Renal pelvis (tissue), 1 donor: ENCODE measurements at regions not wholly inside any gene's neighbourhood (a gene's known extent, or its start where the extent isn't known, plus 50 kb on each side); places are given as distances from the start of the nearest gene placed in this dataset.

Source experiments
- DNase-seq: peaks from one replicate; pipeline ENCODE4 v3.0.0-alpha.2; 2013

DNA sequence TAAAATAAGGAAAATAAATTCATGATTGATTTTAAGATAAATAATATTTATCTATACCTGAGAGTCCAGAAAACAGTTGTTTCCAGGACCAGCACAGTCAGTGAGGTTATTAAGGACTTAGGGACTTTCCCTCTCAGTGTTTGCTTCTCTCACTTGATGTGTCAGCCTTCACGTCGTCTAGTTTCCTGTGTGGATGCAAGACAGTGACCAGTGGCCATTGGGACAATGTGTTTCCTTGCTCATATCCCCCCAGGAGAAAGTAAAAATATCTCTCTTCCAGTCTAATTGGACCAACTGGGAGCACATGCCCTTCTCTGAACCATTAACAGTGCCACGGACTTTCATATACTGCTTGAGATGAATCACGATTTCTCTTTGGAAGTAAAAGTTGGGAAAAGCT, 157.8 kb upstream of the CTNNB1 start:
- DNase-seq = no peak

DNA sequence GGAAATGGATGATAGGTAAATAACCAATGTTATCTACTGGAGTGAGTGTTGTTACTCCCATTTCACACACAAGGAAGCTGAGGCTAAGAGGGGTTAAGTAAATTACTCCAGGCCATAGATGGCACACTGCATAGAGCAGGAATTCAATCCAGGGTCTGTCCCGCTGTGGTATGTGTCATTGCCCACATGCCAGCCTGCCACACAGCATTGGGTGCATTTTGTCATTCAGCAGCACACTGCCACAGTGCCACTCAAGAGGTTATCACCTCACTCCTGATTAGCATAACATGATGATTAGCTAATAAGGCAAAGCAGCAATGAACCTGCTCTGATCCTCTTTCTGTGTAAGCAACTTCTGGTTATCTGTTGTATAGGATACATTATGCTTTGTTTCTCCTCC, 157.4 kb upstream of the CTNNB1 start:
- no peak for DNase-seq

DNA sequence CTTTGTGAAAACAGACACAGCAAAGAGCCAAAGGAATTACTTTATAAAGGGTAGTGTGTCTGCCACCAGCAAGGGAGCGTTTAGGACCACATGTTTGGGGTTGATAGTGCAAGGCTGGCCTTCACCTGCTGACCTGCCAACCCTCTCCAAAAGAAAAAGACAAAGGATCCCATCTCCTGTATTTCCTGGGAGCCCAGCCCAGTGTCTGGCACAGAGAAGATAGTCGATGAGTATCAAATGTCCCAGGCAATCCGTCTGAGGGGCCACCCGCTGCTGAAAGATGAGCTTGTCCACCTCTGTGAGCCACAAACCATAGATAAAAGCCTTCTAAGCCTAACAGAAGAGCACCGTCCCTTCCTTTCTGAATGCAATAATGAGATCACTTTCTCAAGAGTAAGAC, 154.8 kb upstream of the CTNNB1 start:
- DNase-seq = no peak

DNA sequence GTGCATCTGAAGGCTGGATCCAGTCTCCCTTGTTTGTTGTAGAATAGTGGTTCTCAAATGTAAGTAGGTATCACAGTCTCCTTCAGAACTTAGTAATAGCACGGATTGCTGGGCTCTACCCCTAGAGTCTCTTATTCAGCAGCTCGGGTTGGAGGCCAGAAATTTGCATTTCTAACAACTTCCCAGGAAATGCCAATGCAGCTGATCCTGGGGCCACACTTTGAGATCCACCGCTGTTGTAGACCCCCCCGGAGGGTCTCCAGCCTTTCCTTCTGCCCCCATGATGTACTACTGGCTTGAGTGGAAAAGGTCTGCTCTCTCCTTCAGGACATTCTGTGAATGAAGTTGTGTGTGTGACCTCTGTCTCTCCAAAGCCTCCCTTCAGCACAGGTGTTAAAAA, 153.8 kb upstream of the CTNNB1 start:
- no peak for DNase-seq

DNA sequence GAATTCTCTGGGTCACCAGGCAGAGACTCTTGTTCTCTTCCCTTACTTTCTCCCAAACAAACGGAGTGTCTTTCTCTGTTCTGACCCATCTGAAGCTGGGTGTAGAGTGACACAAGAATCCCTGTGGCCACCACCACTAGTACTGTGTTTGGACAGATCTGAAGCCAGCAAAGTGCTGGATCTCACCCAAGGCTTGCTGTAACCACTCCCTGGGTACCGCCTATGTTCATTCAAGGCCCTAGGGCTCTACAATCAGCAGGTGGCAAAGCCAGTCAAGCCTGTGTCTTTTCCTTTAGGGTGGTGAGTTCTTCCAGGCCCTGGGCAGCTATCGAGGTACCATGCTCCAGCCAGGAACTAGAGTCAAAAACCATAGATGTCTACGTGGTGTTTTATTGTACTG, 149.2 kb upstream of the CTNNB1 start:
- DNase-seq = no peak

DNA sequence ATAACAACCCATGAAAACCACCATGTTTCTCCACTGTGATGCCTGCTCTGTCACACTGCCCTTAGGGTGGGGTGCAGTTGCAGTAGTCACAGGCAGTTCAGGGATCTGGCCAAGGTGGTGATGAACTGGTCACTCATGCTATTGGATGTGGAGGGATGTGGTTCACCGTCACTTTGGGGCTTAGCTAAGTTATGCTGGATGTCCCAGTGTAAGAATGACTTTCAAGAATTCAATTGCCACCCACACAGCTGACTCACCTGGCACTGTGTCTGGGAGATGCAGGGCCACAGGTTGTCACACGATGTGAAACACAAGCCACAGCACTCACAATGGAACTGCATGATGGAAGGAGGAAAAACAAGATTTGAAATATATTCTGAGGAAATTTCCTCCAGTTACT, 146.1 kb upstream of the CTNNB1 start:
- no peak for DNase-seq

DNA sequence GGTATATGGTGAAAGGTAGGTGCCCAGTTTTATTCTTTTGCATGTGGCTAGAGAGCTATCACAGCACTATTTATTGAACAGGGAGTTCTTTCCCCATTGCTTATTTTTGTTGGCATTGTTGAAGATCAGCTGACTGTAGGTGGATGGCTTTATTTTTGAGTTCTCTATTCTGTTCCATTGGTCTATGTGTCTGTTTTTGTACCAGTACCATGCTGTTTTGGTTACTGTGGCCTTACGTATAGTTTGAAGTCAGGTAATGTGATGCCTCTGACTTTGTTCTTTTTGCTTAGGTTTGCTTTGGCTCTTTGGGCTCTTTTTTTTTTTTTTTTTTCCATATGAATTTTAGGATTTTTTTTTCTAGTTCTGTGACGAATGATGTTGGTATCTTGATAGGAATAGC, 139.2 kb upstream of the CTNNB1 start:
- no peak for DNase-seq

DNA sequence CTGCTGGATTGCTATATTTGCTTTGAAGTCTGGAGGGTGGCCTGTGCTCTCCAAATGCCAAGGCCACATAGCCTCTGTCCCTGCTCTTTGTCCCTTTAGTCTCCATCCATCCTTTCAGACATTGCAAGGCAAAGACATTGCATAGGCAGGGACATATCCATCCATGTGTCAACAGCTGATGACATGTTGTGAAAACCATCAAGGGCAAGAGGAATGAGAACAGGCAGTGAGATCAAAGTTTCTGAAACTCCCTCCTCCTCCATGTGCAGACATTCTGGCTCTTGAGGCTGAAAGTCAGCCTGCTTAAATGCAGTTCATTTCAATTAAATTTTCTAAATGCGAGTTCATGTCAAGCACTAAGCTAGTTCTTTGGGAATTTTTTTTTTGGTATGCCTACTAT, 135.2 kb upstream of the CTNNB1 start:
- no peak for DNase-seq

DNA sequence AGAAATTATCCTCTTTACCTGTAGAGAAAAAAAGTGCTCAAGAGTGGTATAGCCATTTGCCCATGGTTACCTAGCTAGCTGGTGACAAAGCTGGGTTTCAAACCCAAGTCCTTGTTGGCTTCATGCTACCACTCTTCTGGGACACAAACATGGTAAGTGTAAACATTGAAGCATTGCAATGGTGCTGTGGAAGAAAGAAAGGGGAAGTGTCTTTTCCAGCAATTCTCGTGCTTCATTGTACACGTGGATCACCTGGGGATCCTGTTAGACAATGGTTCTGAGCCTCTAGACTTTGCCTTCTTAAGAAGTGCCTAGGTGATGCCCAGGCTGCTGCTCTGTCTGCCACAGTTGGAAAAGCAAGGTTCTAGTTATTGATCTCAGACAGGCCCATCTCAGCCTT, 134.8 kb upstream of the CTNNB1 start:
- DNase-seq = no peak

DNA sequence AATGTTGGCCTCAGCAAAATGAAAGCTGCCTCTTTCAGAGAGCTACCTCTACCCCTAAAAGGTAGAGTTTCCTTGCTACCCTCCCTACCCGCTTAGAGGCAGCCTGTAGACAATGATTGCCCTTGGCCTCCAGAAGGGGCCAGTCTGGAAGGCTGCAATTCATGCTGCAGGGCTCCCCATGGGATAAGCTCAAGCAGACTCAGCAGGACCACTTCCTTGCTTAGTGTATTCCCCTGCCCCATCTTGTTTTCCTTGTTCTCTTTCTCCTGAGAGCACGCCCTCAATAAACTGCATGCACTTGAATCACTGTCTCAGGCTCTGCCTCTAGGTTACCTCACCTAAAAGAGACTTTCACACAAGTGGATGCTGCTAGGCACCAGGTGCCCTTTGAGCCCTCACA, 134.0 kb upstream of the CTNNB1 start:
- DNase-seq = no peak

DNA sequence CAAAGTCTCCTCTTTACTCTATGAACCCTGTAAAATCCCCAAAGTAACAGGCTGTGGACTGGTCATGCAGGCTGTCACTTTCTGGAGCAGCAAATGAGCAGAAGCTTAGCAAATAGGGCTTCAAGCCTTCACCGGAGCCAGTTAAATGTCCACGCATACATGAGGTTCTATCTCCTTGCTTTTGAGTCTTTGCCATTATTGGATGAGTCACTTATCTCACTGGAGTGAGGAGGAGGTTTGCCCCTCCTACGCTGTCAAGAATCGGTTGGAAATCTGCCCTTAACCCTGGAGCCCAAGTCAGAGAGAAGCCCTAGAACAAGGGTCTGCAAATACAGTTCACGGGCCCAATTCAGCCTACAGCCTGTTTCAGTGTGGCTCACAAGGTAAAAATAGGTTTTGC, 126.1 kb upstream of the CTNNB1 start:
- no peak for DNase-seq

DNA sequence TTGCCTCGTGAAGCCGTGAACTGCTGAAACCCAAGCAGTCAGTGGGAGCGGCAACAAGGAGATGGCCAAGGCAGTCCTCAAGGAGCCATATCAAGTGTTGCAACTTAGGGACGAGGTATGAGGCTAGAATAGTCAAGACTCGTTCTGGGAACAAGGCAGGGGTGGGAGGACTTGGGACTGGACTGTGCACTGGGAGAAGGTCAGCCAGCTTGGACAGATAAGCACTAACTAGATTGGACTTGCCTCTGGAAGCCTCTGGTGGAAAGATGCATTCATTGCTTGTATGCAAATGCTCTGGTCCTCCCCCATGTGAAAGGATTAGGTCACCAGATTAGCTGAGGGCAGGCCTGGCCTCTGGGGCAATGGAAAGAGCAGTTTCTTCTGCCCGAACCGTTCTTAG, 123.3 kb upstream of the CTNNB1 start:
- no peak for DNase-seq

DNA sequence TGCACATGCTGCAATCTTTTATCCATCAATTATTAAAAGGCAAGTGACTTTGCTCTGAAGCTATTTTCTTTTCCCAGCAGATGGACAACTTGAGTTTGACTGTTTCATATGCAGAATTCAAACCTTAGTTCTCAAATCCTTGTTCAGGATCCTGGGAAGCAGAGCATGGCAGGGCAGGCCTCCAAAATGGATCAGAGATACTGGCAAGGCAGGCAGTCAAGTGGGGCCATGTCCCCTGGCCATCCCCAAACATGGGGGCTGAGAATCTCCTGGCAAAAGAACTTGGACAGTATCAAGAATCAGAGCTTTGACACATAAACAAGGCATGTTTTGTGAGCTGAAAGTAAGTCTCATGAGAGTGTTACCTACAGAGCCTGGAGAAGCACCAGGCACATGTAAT, 122.9 kb upstream of the CTNNB1 start:
- no peak for DNase-seq

DNA sequence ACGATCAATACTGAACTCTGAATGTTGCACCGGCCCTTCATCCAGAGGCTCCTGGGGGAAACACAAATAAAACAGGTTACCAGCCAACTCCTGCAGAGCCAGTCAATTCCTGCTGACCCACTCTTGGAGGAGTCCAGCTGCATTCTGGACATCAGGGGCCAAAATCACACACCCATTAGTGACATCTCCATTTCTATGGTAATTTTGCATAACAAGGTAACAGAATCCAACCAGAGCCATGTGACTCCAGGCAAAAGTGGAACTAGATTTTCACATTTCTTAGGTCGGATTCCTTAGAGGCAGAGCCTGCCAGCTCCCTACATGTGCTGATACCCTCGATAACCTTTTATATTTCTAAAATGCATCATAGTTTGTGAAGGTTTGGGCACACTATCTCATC, 119.2 kb upstream of the CTNNB1 start:
- DNase-seq = no peak

DNA sequence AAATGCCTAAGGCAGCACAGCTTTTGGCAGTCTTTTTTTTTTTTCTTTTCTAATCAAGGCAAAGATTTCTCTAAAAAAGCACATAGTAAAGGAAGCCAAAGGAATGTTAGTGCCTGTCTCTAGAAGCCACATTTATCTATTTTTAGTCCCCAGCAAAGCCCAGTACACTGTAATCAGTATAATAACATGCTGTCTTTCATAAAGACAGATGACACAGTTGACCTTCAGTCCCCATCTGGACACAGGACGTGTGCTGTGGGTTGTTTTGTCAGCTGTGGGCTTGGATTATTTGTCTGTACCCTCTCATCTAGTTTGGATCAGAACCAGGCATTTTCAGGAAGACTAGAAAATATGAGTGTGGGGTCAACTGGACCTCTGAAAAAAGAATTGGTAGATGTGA, 110.4 kb upstream of the CTNNB1 start:
- DNase-seq = no peak

DNA sequence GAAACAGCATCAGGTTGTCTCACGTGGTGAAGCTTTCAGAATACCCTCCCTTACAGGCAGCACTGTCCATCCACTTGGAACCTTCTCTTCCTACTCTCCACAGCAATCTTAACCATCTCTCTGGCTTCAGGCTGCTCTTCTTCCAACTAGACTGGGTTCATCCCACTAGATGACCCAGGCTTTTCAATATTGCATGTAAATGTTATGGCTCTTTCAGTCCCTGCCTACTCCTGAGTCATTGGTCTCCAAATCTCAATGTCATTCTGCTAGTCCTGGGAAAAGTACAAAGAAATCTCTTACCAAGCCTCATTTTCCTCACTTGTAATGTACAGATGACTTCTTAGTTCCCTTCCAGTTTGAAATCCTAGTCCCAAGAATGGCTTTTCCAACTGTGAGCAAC, 109.7 kb upstream of the CTNNB1 start:
- DNase-seq = no peak

DNA sequence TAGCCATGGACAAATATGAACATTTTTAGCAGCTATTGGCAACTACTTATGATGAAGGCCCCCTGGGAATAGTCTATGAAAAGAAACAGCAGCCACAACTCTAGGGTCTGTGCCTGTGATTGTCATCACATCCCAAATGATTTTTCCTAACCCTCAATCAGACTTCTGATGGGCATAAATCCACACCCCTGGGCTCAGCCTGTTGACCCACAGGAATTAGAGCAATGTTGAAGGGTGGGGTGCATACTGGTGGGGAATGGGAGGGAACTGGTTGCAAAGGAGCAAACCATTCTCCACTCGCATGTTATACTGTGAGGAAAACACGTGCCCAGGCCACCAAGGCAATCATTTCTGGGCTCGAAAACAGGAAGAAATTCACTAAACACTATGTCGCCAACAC, 106.5 kb upstream of the CTNNB1 start:
- DNase-seq = no peak

DNA sequence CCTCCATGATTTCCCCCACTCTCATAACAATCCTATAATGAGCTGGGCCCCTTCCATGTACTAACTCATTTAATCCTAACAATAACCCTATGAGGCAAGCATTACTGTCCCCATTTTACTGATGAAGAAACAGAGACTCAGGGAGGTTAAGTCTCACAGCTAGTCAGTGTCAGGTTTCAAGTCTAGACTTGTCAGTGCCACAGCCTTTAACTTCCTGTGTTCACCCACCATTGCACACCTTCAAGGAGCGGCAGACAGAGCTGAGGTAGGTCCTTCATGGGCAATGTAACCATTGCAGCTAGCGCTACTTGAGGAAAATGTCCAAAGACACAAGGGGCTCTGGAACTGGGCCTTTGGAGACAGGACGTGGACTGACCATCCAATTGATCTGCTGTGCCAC, 105.8 kb upstream of the CTNNB1 start:
- DNase-seq = no peak

DNA sequence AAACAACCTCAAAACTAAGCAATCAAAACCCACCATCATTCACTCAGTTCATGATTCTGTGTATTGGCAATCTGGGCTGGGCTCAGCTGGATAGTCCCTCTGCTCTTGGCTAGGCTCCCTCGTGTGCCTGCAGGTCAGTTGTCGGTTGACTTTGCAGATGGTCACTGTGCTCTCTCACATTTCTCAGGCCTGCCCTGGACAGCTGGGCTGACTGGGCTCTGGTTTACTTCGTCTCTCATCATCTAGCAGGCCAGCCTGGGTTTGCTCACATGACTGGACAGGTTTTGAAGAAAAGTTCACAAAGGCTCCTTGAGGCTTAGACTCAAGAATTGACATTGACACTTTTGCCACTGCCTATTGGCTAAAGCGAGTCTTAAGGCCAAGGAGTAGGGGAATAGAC, 105.0 kb upstream of the CTNNB1 start:
- DNase-seq = no peak

DNA sequence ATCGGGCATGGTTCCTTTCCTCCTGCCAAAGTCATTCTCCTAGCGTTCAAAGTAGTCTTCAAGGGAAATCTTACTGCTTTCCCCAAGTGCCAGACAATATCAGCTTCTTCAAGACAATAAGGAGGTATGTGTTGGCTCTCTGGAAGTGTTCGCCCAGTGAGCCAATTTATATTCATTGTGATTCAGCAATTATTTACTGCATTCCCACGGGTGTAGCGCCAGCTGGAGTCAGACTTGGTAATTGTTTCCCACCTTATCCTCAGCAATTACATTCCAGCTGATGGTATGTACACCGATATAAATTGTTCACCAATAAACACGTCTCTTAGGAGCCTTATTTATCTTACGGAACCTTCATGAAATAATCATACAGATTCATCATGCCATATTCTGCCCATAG, 103.6 kb upstream of the CTNNB1 start:
- peak; percentile 31 for DNase-seq

DNA sequence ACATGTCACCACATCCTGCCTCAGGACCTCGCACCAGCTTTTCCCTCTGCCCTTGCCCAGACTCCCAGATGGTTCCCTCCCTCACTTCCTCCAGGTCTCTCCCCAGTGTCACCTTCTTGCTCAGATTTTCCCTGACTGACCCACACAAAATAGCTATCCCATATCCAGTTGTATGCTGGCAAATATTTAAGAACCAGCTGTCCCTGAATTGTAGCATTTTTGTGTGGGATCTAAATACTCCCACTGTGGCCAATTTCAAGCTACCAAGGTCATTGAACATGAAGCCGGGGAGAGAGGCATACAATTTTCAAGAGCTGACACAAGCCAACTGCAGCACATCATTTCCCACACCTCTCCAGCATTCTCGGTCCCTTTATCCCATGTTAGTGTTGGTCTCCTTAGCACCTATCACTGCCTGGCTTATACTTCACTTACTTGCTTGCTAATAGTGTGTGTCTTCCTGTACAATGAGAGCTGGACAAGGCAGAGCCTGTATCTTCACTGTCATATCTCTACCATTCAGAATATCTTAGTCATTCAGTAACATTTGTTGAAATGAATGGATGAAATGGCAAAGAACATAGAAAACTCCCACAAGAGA, 101.3 kb upstream of the CTNNB1 start:
- no peak for DNase-seq

DNA sequence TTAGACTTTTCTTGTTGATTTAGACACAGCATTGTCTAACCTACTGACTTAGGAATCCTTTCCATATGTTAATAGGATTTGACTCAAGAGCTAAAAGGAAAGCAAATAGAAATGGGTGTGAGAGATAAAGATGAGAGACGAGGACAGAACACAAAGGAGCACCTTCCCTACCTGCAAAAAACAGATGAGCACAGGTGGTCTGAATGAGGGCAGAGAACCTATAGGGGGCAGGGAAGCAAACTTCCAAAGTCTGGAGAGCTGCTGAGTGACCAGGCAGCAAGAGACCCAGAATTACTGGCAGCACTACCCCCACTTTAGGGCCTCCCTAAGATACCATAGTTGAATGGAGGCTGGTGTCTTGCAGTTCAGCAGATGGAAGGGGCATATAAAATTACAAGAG, 98.1 kb upstream of the CTNNB1 start:
- no peak for DNase-seq

DNA sequence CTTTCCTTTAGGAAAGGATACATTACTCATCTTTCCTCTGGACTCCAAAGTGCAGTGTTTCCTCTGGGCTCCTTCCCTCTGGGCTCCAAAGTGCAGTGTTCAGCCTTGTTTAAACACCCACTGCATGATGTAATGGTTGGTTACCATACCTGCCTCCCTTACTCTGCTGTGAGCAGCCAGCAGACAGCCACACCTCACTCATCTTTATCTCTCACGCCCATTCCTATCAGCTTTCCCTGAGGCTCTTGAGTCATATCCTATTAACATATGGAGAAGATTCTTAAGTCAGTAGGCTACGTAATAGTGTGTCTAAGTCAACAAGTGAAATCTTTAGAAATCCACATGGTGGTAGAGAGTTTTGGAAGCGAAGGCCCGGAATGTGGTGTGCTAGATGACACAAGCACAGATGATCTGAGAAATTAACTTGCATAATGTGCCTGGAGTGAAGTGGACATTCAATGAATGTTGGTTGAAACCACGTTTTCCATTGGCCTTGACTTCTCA, 97.2 kb upstream of the CTNNB1 start:
- DNase-seq = no peak

DNA sequence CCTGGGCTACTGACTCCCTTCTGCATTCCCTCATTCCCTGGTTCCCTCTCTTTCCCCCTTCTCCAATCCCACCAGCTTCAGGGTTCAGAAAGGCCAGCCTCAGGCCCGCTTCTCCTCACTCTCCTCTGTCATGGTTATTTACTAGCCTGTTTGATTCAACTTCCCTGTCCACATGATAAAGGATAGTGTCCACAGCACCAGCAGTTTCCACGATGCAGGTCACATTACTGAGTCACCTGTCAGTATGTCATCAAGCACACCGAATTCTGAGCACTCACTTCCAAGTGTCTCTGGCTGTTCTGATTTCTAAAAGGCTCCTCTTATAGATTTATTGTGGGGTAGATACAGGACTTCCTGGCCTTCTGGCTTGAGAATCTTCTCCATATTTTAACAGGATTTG, 96.6 kb upstream of the CTNNB1 start:
- DNase-seq = no peak

DNA sequence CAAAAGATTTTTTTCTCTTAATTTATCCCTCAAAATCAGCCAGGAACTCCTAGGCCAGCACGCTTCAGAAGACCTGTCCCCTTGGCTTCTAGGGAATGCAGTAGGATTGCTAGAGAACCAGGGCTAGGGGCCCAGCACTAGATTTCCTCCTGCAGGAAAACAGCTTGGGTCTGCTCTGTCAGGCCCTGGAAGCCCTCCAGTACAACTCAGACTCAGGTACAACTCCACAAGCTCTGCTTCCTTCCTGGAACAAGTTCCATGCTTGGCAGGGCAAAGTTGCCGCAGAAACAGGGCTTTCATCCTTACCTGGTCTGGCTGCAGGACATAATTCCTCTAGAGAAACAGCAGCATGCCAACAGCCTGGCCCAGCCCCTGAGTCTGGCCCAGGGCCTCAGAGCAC, 96.1 kb upstream of the CTNNB1 start:
- no peak for DNase-seq
